NCI-H2196 (cell line): ENCODE measurements at regions not wholly inside any gene's neighbourhood (a gene's known extent, or its start where the extent isn't known, plus 50 kb on each side); places are given as distances from the start of the nearest gene placed in this dataset.

Experiments
- DNase-seq: peaks from one replicate; lab custom pipeline; 2025; ENCODE audit not compliant: unreplicated experiment; lab: John Stamatoyannopoulos, UW

GRCh38 chr22:23522623-23523251, 57.4 kb downstream of the IGLL1 start:
- DNase-seq = no peak

- peak; percentile 90 for DNase-seq
Observed at GRCh38 chr22:23521441-23522113, 58.5 kb downstream of the IGLL1 start.

- DNase-seq = no peak
Observed at GRCh38 chr22:23520863-23521440, 59.1 kb downstream of the IGLL1 start.

GRCh38 chr22:23519442-23520157, 60.5 kb downstream of the IGLL1 start:
- DNase-seq = no peak

GRCh38 chr22:23518376-23519187, 61.5 kb downstream of the IGLL1 start:
- no peak for DNase-seq

GRCh38 chr22:23517804-23518375, 62.2 kb downstream of the IGLL1 start:
- no peak for DNase-seq

GRCh38 chr22:23516304-23516703, 63.8 kb downstream of the IGLL1 start:
- DNase-seq = no peak

GRCh38 chr22:23514322-23515038, 65.6 kb downstream of the IGLL1 start:
- DNase-seq = no peak

GRCh38 chr22:23513705-23514104, 66.4 kb downstream of the IGLL1 start:
- no peak for DNase-seq

- no peak for DNase-seq
Observed at GRCh38 chr22:23513133-23513532, 67.0 kb downstream of the IGLL1 start.

GRCh38 chr22:23512721-23513120, 67.4 kb downstream of the IGLL1 start:
- DNase-seq = no peak

- DNase-seq = no peak
Observed at GRCh38 chr22:23512348-23512705, 67.8 kb downstream of the IGLL1 start.

GRCh38 chr22:23511627-23512347, 68.3 kb downstream of the IGLL1 start:
- DNase-seq = no peak

- peak; percentile 71 for DNase-seq
Observed at GRCh38 chr22:23509571-23510302, 70.4 kb downstream of the IGLL1 start.

GRCh38 chr22:23504516-23504915, 75.6 kb downstream of the IGLL1 start:
- DNase-seq = no peak

GRCh38 chr22:23503736-23504440, 76.2 kb downstream of the IGLL1 start:
- no peak for DNase-seq

- DNase-seq = no peak
Observed at GRCh38 chr22:23503142-23503541, 76.9 kb downstream of the IGLL1 start.

- no peak for DNase-seq
Observed at GRCh38 chr22:23501708-23502107, 78.4 kb downstream of the IGLL1 start.
